ENCODE measurements at regions not wholly inside any gene's neighbourhood (a gene's known extent, or its start where the extent isn't known, plus 50 kb on each side); places are given as distances from the start of the nearest gene placed in this dataset.

DNA sequence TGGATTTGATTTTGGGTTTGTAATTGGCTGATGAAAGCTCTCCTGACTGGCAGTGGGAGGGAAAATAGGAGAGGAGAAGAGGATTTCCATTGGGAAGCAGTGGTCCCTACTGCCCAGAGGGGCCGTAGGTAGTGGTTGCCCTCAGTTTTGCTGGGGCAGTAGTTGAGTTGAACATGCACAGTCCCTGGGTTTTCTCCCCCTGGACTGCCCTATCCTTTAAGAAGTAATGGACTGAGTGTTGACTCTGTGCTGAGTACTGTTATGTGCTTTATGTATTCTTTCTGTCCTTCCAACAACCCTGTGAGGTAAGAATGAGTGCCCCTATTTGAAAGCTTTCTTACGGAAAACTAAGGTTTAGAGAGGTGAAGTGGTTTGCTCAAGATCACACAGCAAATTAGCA lies 111.2 kb upstream of the RPS23 start:
- no peak for TF ChIP-seq CTCF (IDR thresholded peaks at IDR 0.05; ENCODE audit: insufficient read depth, low read length)
- TF ChIP-seq REST (IDR thresholded peaks at IDR 0.05; ENCODE audit: insufficient replicate concordance, low read depth), result no peak
- TF ChIP-seq SPI1 (IDR thresholded peaks at IDR 0.05; ENCODE audit: borderline replicate concordance, low read depth), result no peak
- TF ChIP-seq GABPA (IDR thresholded peaks at IDR 0.05; ENCODE audit: low read depth), result no peak
- no peak for TF ChIP-seq POLR2AphosphoS5 (IDR thresholded peaks at IDR 0.05; ENCODE audit: low read depth)
- DNase-seq (ENCODE audit: low read depth in 1 of 2, low spot score in 1 of 2), result no peak
- Histone ChIP-seq H3K27ac (replicated peaks) (no peak overlapping the region), H3K4me3 (replicated peaks; ENCODE audit: insufficient read depth, low read length) (no peak overlapping the region), H3K27me3 (ENCODE audit: insufficient read depth, poor library complexity, severe bottlenecking) (no peaks in the 10 kb centered on the region)

- no peaks in the 10 kb centered on the region for H3K27me3 ChIP-seq (ENCODE audit: insufficient read depth, poor library complexity, severe bottlenecking)
- H3K27ac ChIP-seq (replicated peaks), result no peak overlapping the region
- DNase-seq (ENCODE audit: low read depth in 1 of 2, low spot score in 1 of 2), result no peak
- no peak for TF ChIP-seq GABPA (IDR thresholded peaks at IDR 0.05; ENCODE audit: low read depth)
- no peak for TF ChIP-seq CTCF (IDR thresholded peaks at IDR 0.05; ENCODE audit: insufficient read depth, low read length)
- no peak for TF ChIP-seq POLR2AphosphoS5 (IDR thresholded peaks at IDR 0.05; ENCODE audit: low read depth)
- no peak for TF ChIP-seq REST (IDR thresholded peaks at IDR 0.05; ENCODE audit: insufficient replicate concordance, low read depth)
- no peak for TF ChIP-seq SPI1 (IDR thresholded peaks at IDR 0.05; ENCODE audit: borderline replicate concordance, low read depth)
- no peak overlapping the region for H3K4me3 ChIP-seq (replicated peaks; ENCODE audit: insufficient read depth, low read length)
These were observed 110.0 kb upstream of the RPS23 start for GRCh38 chr5:82388181-82388580.

DNA sequence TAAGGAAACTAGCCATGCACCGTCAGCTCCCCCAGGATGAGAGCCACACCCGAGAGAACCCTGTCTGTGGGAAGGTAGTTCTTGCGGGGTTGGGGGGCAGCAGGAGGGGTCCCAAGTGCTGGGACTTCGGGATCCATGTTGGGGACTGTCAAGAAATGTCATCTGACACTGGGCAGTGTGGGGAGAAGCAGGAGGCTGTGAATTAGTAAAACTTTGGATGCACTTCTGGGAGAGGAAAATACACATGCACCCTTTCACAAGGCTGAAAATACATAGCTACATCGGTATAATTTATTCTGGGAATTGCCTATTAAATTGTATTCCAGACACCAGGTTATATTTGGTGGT lies 109.6 kb upstream of the RPS23 start:
- no peak for DNase-seq (ENCODE audit: low read depth in 1 of 2, low spot score in 1 of 2)
- TF ChIP-seq POLR2AphosphoS5 (IDR thresholded peaks at IDR 0.05; ENCODE audit: low read depth), result no peak
- TF ChIP-seq SPI1 (IDR thresholded peaks at IDR 0.05; ENCODE audit: borderline replicate concordance, low read depth), result no peak
- no peak for TF ChIP-seq GABPA (IDR thresholded peaks at IDR 0.05; ENCODE audit: low read depth)
- TF ChIP-seq REST (IDR thresholded peaks at IDR 0.05; ENCODE audit: insufficient replicate concordance, low read depth), result no peak
- TF ChIP-seq CTCF (IDR thresholded peaks at IDR 0.05; ENCODE audit: insufficient read depth, low read length), result no peak
- Histone ChIP-seq H3K27me3 (ENCODE audit: insufficient read depth, poor library complexity, severe bottlenecking) (no peaks in the 10 kb centered on the region), H3K4me3 (replicated peaks; ENCODE audit: insufficient read depth, low read length) (no peak overlapping the region), H3K27ac (replicated peaks) (no peak overlapping the region)

Data from HL-60 (cell line).